Smooth muscle cell (in vitro differentiated cells): ENCODE measurements at regions not wholly inside any gene's neighbourhood (a gene's known extent, or its start where the extent isn't known, plus 50 kb on each side); places are given as distances from the start of the nearest gene placed in this dataset.
A peak's percentile ranks its signal among the peaks of the same experiment; 100 is the strongest.

Source experiments
- DNase-seq: peaks from one replicate; lab custom pipeline; 2025; ENCODE audit not compliant: unreplicated experiment; lab: John Stamatoyannopoulos, UW
- H2AFZ ChIP-seq: fragments of 200-600 bp; sonication (generic); 2 replicates; pipeline ENCODE4 v1.6.0; 2016; ENCODE audit warnings: antibody characterized with exemption, low read depth, mild to moderate bottlenecking
- H3F3A ChIP-seq: fragments of 200-600 bp; sonication (generic); 2 replicates; pipeline ENCODE4 v1.6.0; 2017; ENCODE audit warnings: antibody characterized with exemption, low read depth
- H3K27ac ChIP-seq: fragments of 200-600 bp; sonication (generic); 2 replicates; pipeline ENCODE4 v1.5.1; 2016; ENCODE audit warnings: low read depth, mild to moderate bottlenecking
- H3K27me3 ChIP-seq: fragments of 200-600 bp; sonication (generic); 2 replicates; pipeline ENCODE4 v1.6.1; 2016; ENCODE audit warnings: low read depth, mild to moderate bottlenecking
- H3K36me3 ChIP-seq: fragments of 200-600 bp; sonication (generic); 2 replicates; pipeline ENCODE4 v1.5.1; 2016; ENCODE audit warnings: low read depth
- H3K4me1 ChIP-seq: fragments of 200-600 bp; sonication (generic); 2 replicates; pipeline ENCODE4 v1.5.1; 2016; ENCODE audit warnings: low read depth
- H3K4me2 ChIP-seq: fragments of 200-600 bp; sonication (generic); 2 replicates; pipeline ENCODE4 v1.6.0; 2016; ENCODE audit warnings: mild to moderate bottlenecking
- H3K4me3 ChIP-seq: fragments of 200-600 bp; sonication (generic); 2 replicates; pipeline ENCODE4 v1.5.1; 2016; ENCODE audit warnings: mild to moderate bottlenecking
- H3K79me2 ChIP-seq: fragments of 200-600 bp; sonication (generic); 2 replicates; pipeline ENCODE4 v1.6.0; 2016; ENCODE audit warnings: low read depth, mild to moderate bottlenecking
- H3K9ac ChIP-seq: fragments of 200-600 bp; sonication (generic); 2 replicates; pipeline ENCODE4 v1.6.0; 2016; ENCODE audit warnings: low read depth
- H3K9me3 ChIP-seq: fragments of 200-600 bp; sonication (generic); replicated peaks from 2 replicates; pipeline ENCODE4 v1.5.1; 2016; ENCODE audit warnings: low read depth
- H4K20me1 ChIP-seq: fragments of 200-600 bp; sonication (generic); 2 replicates; pipeline ENCODE4 v1.6.0; 2016; ENCODE audit warnings: low read depth
- whole genome bisulfite sequencing: methylation state at CpG from one replicate; pipeline ENCODE4 v1.1.7; 2016; ENCODE audit warnings: low lambda C conversion rate; 5-methylcytosine and 5-hydroxymethylcytosine counted together
- TF ChIP-seq, protein P1 (sequence below): fragments of 200-600 bp; sonication (generic); IDR thresholded peaks from 2 replicates; pipeline ENCODE4 v1.5.1; 2017; ENCODE audit warnings: borderline replicate concordance, mild to moderate bottlenecking, antibody characterized with exemption; ENCODE audit not compliant: insufficient read depth, poor library complexity, severe bottlenecking

DNA sequence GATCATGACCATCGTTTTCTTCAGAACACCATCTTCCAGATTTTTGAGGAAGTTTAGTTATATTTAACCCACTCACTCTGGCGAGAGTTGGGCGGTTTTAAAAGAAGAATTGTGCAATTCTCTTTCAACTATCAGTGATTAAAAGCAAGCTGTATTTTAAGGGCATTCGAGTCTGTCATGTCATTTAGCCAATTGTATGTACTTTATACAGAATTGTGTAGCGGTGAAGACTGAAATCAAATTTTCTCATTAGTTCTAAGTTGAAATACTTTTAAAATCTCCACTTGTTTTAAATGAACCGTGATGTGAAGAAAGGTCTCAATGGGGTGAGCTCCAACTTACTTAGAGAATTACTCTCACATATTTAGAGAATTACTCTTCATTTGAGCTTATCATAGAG lies 214.6 kb upstream of the DTNA start:
- WGBS: 57% methylated on average over 6 of the region's 6 CpGs
- no peaks in the 10 kb centered on the region for H4K20me1 ChIP-seq

DNA sequence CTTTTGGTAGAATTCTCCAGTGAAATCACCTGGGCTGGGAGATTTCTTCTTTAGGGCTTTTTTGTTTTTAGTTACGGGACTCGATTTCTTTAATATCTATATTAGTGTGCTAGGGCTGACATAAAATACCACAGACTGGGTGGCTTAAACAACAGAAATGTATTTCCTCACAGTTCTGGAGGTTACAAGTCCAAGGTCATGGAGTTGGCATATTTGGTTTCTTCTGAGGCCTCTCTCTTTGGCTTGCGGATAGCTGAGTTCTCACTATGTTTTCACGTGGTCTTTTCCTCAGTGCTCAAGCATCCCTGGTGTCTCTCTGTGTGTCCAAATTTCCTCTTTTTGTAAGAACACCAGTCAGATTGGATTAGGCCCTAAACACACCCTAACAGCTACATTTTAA lies 208.5 kb upstream of the DTNA start:
- WGBS: 84% methylated on average over 4 of the region's 4 CpGs
- Histone ChIP-seq H3K79me2 (no peaks in the 10 kb centered on the region), H3K4me2 (no peak overlapping the region), H2AFZ (no peak overlapping the region), H3K4me3 (no peak overlapping the region), H3F3A (no peaks in the 10 kb centered on the region), H3K4me1 (no peaks in the 10 kb centered on the region), H3K9me3 (no peaks in the 10 kb centered on the region), H4K20me1 (no peaks in the 10 kb centered on the region), H3K9ac (no peak overlapping the region), H3K27me3 (no peaks in the 10 kb centered on the region), H3K36me3 (no peaks in the 10 kb centered on the region), H3K27ac (no peak overlapping the region)
- DNase-seq: no peak
- TF ChIP-seq, protein P1, sequence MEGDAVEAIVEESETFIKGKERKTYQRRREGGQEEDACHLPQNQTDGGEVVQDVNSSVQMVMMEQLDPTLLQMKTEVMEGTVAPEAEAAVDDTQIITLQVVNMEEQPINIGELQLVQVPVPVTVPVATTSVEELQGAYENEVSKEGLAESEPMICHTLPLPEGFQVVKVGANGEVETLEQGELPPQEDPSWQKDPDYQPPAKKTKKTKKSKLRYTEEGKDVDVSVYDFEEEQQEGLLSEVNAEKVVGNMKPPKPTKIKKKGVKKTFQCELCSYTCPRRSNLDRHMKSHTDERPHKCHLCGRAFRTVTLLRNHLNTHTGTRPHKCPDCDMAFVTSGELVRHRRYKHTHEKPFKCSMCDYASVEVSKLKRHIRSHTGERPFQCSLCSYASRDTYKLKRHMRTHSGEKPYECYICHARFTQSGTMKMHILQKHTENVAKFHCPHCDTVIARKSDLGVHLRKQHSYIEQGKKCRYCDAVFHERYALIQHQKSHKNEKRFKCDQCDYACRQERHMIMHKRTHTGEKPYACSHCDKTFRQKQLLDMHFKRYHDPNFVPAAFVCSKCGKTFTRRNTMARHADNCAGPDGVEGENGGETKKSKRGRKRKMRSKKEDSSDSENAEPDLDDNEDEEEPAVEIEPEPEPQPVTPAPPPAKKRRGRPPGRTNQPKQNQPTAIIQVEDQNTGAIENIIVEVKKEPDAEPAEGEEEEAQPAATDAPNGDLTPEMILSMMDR: no peak

More for the DNA sequence above, 214.6 kb upstream of the DTNA start:
- H3K36me3 ChIP-seq: no peaks in the 10 kb centered on the region
- H3K9me3 ChIP-seq: no peaks in the 10 kb centered on the region
- no peak overlapping the region for H3K4me3 ChIP-seq
- peaks cover 18% of the 10 kb centered on the region for H3K27me3 ChIP-seq
- H2AFZ ChIP-seq: no peak overlapping the region
- no peaks in the 10 kb centered on the region for H3K79me2 ChIP-seq
- TF ChIP-seq, protein P1: no peak
- peak overlapping the region; percentile 18 for H3K4me2 ChIP-seq
- no peaks in the 10 kb centered on the region for H3F3A ChIP-seq
- no peak for DNase-seq
- H3K9ac ChIP-seq: no peak overlapping the region
- H3K27ac ChIP-seq: no peak overlapping the region
- peaks cover 5% of the 10 kb centered on the region for H3K4me1 ChIP-seq

DNA sequence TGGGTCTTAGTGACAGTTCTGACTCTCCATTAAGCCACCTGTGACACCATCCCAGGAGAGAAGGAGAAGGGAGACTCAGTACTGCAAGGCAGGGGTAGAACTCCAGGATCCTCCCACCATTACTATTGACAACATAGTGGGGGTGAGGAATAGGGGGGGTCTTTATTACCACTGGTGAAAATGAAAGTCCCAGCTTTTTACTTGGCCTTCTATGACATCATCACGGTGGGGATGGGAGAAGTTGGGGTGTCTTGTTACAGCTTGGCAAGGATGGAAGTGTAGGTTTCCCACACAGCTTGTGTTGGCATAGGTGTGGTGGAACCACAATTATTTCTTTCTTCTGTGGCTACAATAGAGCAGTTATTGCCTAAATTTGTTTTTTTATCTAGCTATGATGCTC lies 203.9 kb upstream of the DTNA start:
- Histone ChIP-seq H3K27me3 (no peaks in the 10 kb centered on the region), H3F3A (no peaks in the 10 kb centered on the region), H2AFZ (no peak overlapping the region), H3K27ac (no peak overlapping the region), H3K4me3 (no peak overlapping the region), H3K4me2 (no peak overlapping the region), H3K36me3 (no peaks in the 10 kb centered on the region), H3K9ac (no peak overlapping the region), H3K79me2 (no peaks in the 10 kb centered on the region), H3K4me1 (no peaks in the 10 kb centered on the region), H4K20me1 (no peaks in the 10 kb centered on the region), H3K9me3 (no peaks in the 10 kb centered on the region)
- TF ChIP-seq, protein P1: no peak
- WGBS: 95% methylated on average over 1 of the region's 1 CpG
- DNase-seq: no peak

DNA sequence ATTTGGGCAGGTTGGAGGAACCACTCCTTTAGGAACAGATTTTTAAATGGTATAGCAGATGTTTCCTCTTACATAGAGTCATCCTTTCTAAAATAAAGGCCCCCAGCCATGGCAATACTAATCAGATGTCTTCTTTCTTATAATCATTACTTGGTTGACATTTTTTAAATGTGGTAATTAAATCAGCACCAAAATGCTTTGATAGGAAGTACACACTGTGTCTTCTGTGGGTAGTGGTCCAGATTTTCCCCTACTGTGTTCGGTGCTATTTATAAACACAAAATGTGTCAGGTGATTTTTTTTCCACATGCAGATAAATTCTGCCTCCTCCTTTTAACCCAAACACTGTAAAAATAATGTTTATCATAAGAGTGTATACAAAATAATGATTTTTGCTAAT lies 200.9 kb upstream of the DTNA start:
- no peaks in the 10 kb centered on the region for H3K9me3 ChIP-seq
- no peak overlapping the region for H2AFZ ChIP-seq
- no peak overlapping the region for H3K4me3 ChIP-seq
- no peak overlapping the region for H3K27ac ChIP-seq
- TF ChIP-seq, protein P1: no peak
- H3K27me3 ChIP-seq: no peaks in the 10 kb centered on the region
- H3K9ac ChIP-seq: no peak overlapping the region
- DNase-seq: no peak
- H4K20me1 ChIP-seq: no peaks in the 10 kb centered on the region
- WGBS: 97% methylated on average over 1 of the region's 1 CpG
- no peaks in the 10 kb centered on the region for H3K36me3 ChIP-seq
- H3K4me2 ChIP-seq: no peak overlapping the region
- no peaks in the 10 kb centered on the region for H3F3A ChIP-seq
- H3K79me2 ChIP-seq: no peaks in the 10 kb centered on the region
- H3K4me1 ChIP-seq: no peaks in the 10 kb centered on the region
